ENCODE measurements at regions not wholly inside any gene's neighbourhood (a gene's known extent, or its start where the extent isn't known, plus 50 kb on each side); places are given as distances from the start of the nearest gene placed in this dataset.

DNA sequence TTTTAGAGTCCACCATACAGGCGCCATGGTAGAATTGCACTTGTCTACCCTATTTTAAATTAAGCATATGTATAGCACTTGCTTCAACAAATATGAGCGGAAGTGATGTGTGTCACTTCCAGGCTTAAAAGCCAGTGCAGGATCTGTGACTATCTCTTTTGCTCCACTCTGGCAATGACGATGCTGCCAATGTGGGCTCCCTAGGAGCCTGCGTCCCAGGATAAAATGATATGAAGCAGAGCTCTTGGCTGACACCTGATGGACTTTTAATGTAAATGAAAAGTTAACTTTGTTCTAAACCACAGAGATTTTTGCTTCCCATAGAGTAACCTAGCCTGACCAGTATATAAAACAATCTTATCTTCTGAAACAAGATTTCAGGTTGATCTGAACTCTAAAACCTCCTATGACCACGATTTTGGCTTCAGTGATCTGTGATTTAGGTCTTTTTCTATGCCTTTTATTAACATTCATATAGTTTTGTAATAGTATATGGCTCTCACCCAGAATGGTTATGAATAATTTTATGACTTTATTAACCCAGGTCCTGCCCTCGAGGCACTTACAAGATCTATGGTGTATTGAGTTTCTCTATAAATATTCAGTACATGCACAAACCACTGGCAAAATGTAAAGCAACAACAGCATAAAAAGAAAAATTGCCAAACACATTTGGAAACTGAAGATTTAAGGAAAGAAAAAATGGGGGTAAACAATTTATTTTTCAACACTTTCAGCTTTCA, 422.5 kb upstream of the PIK3C3 start:
- DNase-seq = peak; percentile 12

DNA sequence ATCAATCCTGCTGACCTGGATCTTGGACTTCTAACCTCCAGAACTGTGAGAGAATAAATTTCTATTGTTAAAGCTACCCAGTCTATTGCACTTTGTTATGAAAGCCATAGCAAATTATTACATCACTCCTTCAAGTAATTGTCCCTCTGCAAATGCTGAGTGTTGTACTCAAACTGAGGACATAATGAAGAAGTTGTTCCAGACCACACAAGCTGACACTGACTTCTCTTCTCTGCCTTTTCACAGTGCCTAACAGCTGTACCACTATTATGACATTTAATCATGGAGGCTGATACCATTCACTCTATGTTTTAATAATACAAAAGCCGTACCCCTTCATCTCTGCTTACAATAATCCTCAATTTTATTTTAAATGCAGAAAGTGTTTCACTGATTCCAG, 424.1 kb upstream of the PIK3C3 start:
- DNase-seq = no peak

DNA sequence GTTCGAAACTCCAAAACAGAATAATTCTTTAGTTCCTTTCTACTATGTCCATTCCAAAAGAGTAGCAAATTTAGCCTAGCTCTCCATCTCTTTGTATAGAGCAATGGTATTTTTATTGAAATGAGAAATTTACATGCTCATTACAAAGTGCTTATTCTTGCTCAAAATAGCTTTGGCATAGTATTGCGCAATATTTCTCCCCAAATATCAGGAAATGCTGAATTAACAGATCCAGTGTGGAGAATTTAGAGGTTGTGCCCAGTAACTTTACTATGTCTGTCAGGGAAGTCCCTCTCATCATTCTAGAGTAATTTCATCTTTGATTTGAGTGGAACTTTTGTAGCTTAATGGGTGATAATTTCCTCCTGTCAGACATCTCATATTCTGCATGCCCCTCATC, 425.9 kb upstream of the PIK3C3 start:
- no peak for DNase-seq

DNA sequence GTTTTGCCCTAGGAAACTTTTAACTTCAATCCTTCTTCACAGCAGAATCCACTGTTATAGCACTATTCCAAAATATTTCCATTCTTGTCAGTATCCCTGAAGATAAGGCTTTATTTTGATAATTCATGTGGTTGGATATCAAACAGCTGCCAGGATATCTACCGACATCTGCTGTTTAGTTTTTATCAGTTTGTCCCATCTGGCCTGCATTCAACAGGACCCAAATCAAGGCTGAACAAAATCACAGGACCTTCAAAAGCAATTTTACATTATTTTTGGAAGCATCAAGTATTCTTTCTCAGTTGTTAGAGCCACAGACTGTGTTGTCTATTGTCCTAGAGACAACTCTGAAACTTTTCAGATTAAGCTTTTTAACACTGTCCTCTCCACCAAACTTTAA, 429.0 kb upstream of the PIK3C3 start:
- DNase-seq = no peak

DNA sequence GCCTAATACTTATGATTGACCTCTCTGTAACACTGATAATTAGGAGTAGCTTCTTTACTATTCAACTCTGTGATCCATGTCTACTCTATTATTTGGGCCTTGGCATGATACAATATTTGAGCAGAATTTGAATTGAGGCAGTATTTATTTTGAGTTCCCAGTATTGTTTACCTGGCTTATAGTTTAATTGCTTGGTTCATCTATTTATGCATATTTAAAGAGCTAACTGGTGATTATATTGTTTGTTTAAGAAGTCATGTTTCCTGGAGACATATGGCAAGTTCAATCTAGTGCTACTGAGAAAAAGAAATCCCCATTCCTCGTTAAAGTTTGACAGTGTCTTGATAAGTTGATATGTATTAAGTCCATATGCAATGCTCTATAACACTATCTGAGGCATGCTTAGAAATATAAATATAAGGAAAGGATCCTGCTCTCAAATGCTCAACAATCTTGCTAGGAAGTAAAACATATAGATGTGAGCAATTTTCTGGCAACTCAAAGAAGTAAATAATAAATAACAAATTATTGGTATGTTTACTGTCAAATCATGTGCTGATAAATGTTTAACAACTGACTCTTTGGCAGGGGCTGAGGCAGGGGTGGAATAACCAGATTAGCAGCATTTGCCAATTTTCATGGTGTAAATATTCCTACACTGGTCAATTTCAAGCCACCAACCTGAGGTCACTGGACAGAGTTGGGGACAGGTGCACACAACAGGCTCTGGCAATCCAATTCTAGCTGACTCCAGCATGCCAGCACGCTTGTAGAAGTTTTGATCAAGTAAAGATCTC, 430.2 kb upstream of the PIK3C3 start:
- no peak for DNase-seq

DNA sequence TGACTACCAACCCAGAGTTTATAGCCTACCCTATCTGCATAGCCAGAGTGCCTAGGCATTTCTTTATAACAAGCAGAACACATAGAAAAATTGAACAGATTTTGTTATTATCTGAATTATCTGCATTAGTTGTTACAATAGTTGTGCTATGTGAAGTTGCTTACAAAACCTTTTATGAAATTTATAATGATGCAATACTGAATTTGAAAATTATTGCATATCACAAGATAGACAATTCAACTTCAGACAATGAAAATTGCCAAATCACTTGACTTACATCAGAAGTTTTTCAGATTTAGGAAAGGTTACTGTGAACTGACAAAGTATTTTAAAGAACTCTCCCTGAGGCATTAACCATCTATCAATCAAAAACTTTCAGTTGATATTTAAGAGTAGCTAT, 437.9 kb upstream of the PIK3C3 start:
- DNase-seq = no peak

DNA sequence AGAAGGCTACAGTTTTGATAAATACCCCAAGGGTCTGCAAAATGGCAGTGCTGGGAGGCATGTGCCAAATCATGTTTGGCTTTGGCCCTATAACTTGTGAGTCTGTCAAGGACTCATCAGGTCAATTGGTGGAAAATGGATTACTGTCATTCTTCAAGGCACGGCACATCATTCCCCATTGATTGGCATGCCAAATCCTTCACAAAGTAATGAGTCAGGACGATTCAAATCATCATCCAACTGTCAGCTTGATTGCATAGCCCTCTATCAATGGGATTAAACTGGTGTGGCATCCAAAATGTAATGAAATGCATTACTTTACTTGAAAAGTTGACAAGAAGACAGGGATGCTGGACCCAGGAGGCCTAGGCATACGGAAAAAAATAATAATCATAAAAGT, 441.6 kb upstream of the PIK3C3 start:
- no peak for DNase-seq

DNA sequence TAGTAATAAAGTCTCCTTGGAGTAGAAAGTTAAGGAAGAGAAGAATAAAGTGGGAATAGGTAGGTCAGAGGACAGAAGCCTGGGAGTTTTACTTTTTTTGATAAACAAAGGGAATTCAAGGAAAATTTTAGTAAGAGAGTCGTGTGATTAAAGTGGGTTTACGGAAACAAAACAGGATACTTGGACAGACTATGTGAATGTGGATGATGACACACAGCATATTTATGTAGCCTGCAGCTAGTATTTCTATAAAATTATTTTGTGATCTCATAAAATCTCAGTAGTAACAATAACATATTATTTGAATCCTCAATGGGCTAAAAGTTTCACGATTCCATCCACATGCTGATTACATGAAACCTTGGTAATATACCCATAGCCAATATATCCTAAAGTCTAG, 450.7 kb upstream of the PIK3C3 start:
- peak; percentile 1 for DNase-seq

DNA sequence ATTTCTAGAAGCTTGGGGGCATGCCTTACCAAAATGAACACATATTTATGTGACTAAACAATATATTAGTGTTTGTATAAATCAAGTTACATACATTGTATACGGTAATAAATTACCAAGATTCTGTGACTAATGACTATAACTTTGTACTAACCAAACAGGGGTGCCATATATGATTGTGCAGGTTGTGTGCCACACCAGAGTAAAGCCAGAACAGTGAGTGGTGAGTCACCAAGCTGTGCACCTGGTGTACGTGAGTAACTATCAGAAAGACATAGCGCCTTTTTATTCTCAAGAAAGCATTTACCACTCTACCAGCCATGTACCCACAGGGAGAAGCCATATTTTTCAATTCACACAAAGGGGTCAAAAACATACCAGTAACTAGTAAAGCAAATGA, 453.2 kb upstream of the PIK3C3 start:
- no peak for DNase-seq

DNA sequence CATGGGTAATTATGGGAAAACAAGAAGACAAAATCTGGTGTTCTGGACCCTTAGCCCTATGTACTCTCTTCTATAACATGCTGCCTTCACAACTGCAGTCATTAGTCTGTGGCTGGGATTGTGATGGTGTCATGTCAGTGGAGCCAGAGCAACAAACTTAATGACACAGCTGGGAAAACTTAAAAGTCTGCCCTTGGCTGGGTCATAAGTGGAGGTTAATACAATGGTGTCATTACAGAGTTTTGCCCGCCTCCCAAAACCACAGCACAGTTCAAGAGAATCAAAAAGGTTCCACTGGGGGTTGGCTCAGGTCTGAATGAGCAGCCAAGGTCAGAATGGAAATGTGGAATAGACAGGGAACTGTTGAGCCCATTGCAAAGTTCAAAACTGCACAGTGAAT, 455.7 kb upstream of the PIK3C3 start:
- DNase-seq = no peak

DNA sequence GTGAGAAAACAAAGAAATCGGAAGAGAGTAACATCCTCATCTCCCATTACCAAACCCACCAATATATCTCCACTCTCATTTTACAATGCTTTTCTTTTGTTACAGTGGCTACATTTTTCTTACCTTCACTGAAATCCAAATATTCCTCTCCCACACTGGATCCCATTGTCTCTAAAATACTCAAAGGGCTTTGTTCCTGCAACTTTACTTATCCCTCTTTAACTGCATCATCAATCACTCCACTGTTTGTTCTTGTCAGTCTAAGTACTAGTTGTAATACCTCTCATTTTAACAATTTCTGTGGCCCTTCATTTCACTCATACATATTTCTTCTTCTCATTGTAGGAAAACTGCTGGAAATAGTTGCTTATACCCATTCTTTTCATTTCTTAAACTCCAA, 464.2 kb upstream of the PIK3C3 start:
- no peak for DNase-seq

DNA sequence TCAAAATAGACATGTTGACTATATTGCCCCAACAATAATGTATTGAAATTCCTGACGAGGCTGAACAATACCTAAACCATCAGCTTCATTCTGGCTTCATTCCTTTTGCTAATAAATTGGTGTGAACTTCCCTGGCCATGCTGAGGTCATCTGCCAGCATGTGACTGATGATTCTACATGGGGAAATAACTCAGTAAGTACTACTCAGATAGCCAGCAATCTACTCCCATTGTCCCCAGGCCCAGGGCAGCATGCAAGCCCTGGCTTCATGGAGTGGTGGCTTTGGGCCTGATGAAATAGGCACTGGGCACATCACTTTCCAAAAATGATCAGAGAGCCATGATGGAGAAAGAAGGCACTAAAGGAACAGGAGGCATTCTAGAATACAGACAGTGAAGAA, 468.5 kb upstream of the PIK3C3 start:
- no peak for DNase-seq

DNA sequence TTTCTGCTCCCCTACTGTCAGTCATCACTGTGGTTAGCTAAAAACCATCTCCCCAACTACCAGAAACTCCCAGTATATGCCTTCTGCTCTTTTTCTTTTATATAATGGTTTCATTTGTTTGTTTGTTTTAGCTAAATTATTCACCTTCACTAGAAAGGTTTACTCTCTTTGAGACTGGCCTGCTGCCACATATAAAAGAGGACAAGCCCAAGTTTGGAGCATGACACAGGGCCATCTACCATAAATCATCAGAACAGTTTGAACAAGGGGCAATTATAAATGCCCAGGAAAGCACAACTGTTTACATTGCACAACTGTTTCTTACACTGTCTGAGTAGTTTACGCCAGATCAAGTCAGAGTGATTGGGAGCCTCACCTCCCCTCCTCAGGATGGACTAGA, 471.0 kb upstream of the PIK3C3 start:
- DNase-seq = no peak

DNA sequence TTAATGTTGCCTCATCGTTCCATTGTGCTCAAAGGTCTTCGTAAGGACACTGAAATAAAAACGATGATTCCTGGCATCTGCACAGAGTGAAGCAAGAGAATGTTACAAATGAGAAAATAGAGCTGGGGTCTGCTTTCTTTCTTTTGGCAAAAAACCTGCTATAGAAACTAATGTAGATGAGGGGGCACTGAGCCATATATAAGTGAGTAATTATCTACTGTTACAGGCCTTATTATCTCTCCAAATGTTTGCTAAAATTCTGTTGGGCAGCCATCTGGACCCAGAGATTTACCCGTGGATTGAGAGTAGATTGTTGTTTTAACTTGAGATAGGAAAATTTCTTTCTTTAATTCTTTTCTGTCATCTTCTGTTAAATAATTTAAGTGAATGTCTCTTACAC, 472.5 kb upstream of the PIK3C3 start:
- DNase-seq = no peak

DNA sequence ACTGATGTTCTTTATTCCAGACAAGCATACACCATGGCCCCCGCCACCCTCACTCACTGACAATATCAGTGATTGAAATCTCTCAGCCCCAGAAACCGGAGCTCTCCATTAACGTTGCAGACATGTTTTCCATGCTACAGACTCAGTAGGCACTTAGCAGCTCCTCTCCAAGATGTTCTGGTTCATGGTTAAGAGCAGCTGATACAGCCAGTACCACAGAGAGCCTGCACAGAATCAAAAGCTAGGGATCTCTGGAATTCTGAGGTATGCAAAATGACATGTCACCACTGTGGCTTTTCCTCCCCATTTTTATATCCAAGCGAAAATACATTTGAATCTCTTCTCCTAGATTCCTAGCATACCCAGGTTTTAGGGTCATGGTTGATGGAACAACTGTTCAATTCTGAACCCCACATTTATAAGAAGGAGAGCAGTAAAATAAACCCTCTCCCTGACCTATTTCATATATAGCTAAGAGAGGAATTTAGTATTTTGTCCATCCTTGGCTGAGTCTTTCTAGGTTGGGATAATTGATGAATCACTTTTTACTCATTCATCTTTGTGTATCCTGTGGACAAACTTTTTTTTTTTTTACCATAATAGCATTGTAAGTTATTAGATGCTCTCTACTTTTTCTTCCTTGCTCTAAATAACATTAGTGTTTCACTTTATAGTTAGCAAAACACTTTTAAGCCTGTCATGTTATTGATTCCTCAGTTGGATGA, 488.4 kb upstream of the PIK3C3 start:
- peak; percentile 4 for DNase-seq

DNA sequence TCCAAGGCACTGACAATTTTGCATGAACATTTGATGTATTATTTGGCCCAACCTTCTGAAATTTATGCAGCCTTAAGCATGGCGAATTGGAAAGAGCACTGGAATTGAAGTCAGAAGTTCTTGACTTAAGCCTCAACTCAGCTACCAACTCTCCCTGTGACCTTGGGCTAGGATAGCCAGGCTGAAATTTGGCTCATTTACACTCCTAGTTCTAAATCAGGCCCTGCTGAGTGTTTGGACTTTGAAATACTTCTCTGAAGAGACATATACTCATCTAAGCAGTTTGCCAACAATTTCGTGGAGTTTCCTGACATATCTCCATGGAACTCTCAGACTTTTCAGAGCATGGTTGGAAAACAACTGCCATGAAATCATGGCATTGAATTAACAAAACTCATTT, 489.6 kb upstream of the PIK3C3 start:
- no peak for DNase-seq

DNA sequence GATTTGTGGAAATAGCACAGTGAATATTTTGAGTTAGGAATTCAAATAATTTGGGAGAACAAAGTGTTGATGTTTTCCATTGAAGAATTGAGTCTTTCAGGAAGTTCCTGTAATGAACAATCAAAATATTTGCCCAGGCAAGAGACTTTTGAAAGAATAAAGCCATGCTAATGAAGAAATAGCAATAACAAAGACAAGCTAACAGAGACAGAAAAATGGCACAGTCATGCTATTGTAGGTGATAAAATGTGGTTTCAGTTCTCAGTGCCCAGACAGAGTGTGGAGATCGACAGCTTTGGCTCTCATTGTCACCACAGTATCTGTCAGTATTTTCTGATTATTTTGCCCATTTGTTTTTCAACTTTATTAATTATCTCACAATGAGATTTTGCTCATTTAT, 490.8 kb upstream of the PIK3C3 start:
- no peak for DNase-seq

DNA sequence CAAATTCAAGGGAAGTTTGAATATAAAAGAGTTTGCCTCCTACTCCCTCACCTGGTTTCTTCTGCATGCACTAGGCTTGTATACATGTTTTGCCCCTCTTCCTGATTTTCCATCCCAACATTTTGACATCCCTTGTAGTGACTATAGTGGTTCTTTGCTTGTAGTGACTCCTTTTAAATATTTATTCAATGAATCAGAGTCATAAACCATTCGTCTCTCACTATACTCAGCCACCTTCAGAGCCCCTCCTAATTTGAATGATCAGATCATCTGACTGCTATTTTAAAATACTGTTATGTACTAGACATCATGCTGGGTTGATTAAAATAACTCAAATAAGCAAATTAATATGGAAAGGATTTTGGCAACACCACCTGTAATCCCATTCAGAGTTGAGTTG, 492.1 kb upstream of the PIK3C3 start:
- no peak for DNase-seq

DNA sequence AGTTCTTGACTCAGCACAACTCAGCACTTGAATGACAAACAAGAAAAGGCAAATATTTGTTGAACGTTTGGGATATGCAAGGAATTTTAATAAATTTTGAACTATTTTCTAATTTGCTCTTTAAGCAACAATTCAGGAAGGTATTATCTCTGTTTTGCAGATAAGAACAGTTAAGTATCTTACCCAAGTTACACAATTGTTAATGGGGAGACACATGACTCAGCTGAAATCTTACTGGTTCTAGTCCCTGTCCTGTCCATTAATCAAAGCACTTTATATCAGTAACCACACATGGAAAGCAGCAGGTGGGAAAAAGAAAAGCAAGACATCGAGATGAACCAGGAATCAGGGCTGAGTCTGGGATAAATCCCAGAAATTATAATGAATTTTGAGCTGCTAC, 493.9 kb upstream of the PIK3C3 start:
- no peak for DNase-seq

DNA sequence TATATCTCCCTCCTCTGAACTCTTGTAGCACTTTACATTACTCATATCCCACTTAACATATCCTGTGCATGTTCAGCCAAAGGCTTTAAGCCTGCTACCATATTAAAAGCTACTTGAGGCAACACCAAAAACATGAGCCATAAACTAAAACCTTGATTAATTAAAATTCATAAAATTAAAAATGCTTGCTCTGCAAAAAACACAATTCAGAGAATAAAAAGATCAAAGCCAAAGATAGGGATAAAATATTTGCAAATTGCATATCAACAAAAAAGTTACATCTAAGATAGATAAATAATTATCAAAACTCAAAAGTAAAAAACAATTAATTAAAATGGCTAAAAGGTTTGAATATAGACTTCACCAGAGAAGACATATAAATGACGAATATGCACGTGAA, 495.4 kb upstream of the PIK3C3 start:
- DNase-seq = no peak

DNA sequence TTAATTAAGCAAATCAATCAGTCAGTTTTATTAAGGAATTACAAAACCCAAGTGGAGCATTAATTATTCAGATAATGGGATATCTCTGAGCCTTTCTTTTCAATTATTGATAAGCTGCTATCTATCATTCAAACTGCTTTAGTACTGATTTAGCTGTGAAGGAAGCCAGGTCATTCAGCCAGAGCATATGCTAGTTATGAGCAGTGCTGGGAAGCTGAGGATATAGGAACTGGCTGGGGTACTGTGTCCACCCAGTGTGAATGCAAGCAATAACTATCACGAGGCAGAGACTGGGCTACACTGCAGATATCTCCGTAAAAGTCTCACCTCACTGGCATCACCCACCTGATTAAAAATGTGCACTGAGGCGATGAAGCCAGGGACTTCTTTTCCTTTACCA, 496.7 kb upstream of the PIK3C3 start:
- no peak for DNase-seq

DNA sequence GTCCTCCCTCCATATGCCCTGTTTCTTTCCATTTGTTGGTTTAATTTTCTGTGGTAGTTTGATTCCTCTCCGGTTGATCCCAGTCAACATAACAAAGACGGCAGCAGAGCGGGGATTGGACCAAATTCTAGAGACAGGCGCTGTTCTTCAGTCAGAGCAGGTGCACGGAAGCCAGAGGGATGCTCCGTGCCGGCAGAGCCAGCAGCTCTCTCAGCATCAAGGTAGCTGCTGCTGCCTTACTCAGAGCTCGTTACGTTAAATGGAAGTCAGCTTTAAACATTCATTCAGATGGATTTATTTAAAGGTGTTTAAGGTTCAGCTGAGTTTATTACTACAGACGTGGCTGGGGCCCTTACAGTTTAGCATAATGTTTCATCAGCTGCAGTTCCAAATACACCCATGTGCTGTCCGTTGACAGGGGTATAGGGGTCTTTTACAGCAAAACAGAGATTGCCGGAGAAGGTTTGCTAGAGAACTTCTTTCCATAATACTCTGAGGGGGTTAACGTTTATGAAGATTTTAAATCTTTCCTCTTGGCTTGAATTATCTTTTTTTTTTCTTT, 497.2 kb upstream of the PIK3C3 start:
- no peak for DNase-seq

DNA sequence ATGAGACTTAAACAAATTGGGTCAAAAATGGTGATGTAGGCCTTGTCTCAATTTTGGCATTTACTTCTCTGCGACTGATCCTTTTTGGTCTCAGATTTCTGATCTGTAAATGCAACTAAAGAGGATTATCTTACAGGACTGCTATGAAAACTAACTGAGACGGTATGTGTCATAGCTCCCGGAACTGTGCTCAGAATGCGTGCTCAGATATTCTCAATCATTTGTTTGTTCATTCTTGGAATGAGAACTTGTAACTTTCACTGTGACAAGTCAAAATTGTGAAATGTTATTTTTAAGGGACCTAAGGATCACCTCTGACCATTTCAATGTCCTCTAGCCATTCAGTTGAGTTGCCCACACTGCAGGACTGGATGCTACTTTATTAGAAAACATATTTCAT, 498.2 kb upstream of the PIK3C3 start:
- DNase-seq = no peak

DNA sequence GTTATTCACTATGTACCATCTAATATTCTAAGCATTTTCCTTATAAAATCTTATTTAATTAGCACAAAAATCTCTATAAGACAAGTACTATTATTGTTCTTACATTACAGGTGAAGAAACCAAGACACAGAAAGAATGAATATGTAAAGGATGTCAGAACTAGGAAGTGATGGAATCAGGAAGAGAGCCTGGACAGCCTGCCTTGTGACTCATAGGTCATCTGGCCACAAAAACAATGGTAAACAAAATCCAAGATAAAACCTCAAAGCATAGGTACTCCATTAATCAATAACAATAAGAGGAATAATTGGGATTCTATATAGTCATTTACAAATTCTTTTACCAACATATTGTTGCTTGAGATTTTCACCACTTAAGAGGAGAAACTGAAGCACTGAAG, 505.4 kb upstream of the PIK3C3 start:
- no peak for DNase-seq
